HUDEP-2 (cell line): ENCODE measurements at regions not wholly inside any gene's neighbourhood (a gene's known extent, or its start where the extent isn't known, plus 50 kb on each side); places are given as distances from the start of the nearest gene placed in this dataset.
A peak's percentile ranks its signal among the peaks of the same experiment; 100 is the strongest.

Experiments
- DNase-seq, 76 experiments: peaks; one replicate each; lab custom pipeline; 2025; ENCODE audit not compliant: unreplicated experiment in 76 of 76; lab: John Stamatoyannopoulos, UW

GRCh38 chr18:54023471-54023870 lies 201.0 kb downstream of the MBD2 start:
- DNase-seq, result no peak

- DNase-seq, result no peak
These were observed 203.5 kb downstream of the MBD2 start for GRCh38 chr18:54020966-54021365.

- no peak for DNase-seq
These were observed 204.2 kb downstream of the MBD2 start for GRCh38 chr18:54020156-54020745.

GRCh38 chr18:54019641-54020040 lies 204.8 kb downstream of the MBD2 start:
- DNase-seq, result no peak

- no peak for DNase-seq
These were observed 211.0 kb downstream of the MBD2 start for GRCh38 chr18:54013452-54013851.

GRCh38 chr18:54004828-54005227 lies 219.6 kb downstream of the MBD2 start:
- DNase-seq, result peak in 1 of 76 experiments; percentile 11

GRCh38 chr18:54003195-54003594 lies 221.3 kb downstream of the MBD2 start:
- no peak for DNase-seq

GRCh38 chr18:53997064-53997463 lies 227.4 kb downstream of the MBD2 start:
- DNase-seq, result no peak

GRCh38 chr18:53994016-53994415 lies 230.5 kb downstream of the MBD2 start:
- no peak for DNase-seq

GRCh38 chr18:53991805-53992204 lies 232.7 kb downstream of the MBD2 start:
- DNase-seq, result no peak

GRCh38 chr18:53991202-53991601 lies 233.3 kb downstream of the MBD2 start:
- DNase-seq, result no peak

GRCh38 chr18:53990485-53990884 lies 234.0 kb downstream of the MBD2 start:
- DNase-seq, result no peak

GRCh38 chr18:53984021-53984420 lies 240.4 kb downstream of the MBD2 start:
- DNase-seq, result no peak

- no peak for DNase-seq
These were observed 253.1 kb downstream of the MBD2 start for GRCh38 chr18:53971331-53971730.

- DNase-seq, result no peak
These were observed 271.8 kb downstream of the MBD2 start for GRCh38 chr18:53952700-53953099.

GRCh38 chr18:53950545-53950944 lies 273.9 kb downstream of the MBD2 start:
- DNase-seq, result no peak

GRCh38 chr18:53948991-53949390 lies 275.5 kb downstream of the MBD2 start:
- DNase-seq, result no peak

GRCh38 chr18:53947092-53947640 lies 277.3 kb downstream of the MBD2 start:
- DNase-seq, result no peak

- no peak for DNase-seq
These were observed 277.9 kb downstream of the MBD2 start for GRCh38 chr18:53946594-53946993.

GRCh38 chr18:53944721-53945120 lies 279.7 kb downstream of the MBD2 start:
- no peak for DNase-seq

- no peak for DNase-seq
These were observed 281.1 kb downstream of the MBD2 start for GRCh38 chr18:53943326-53943860.

- no peak for DNase-seq
These were observed 282.7 kb downstream of the MBD2 start for GRCh38 chr18:53941601-53942338.
